GM19035 (cell line): ENCODE measurements at regions not wholly inside any gene's neighbourhood (a gene's known extent, or its start where the extent isn't known, plus 50 kb on each side); places are given as distances from the start of the nearest gene placed in this dataset.
"Not testable (repeated sequence)": the region's sequence is repeated elsewhere in the genome, so short reads cannot be mapped to it uniquely, and the experiment has no call there.

Experiments used
- ATAC-seq: cut with Tn5 transposase; IDR thresholded peaks from one replicate; pipeline ENCODE4 v1.9.1; 2021; ENCODE audit not compliant: unreplicated experiment

DNA sequence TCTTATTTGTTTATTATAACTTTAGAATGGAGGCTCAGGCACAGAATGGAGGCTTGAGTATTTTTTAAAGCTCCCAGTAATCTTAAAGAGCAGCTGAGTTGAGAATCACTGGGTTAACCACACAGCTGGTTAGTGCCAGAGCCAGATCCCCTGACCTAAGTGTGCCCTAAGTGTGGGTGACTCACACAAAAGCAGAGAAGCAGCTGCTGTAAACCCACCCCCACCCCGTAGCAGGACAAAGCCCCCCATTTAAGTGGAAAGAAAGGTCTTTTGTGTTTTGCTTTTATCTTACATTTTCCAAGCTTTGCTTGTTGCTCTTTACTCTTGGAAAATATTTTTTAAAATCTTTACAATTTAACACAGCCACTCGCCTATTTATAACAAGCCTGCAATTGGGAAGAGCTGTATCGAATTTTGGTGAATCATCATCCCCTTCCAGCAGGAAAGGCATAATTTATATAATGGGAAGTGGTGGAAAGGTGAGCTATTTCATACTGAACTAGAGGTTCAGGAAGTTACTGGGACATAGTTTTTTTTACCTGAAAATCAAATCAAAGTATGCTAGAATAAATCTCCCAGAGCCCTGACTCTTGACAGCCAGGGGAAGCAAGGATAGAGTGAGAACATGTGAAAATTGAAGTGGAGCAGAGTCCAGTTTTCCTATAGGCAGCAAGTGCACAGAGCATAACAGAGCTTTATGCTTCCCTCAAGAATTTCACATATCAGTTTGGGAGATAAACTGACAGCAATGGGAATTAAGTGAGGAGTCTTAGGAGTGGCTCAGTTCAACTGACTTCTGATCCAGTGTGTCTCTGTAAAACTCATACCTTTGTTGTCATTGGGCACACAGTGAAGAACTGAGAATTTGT, 405.7 kb downstream of the AASDHPPT start:
- ATAC-seq, result no peak

- no peak for ATAC-seq
Measured at GRCh38 chr11:106491751-106492150, 414.3 kb downstream of the AASDHPPT start.

GRCh38 chr11:106493751-106494150, 416.3 kb downstream of the AASDHPPT start:
- ATAC-seq, result no peak

- ATAC-seq, result no peak
Measured at GRCh38 chr11:106495046-106495445, 417.6 kb downstream of the AASDHPPT start.

GRCh38 chr11:106496677-106497076, 419.2 kb downstream of the AASDHPPT start:
- no peak for ATAC-seq

- ATAC-seq, result no peak
Measured at GRCh38 chr11:106497321-106497720, 419.9 kb downstream of the AASDHPPT start.

DNA sequence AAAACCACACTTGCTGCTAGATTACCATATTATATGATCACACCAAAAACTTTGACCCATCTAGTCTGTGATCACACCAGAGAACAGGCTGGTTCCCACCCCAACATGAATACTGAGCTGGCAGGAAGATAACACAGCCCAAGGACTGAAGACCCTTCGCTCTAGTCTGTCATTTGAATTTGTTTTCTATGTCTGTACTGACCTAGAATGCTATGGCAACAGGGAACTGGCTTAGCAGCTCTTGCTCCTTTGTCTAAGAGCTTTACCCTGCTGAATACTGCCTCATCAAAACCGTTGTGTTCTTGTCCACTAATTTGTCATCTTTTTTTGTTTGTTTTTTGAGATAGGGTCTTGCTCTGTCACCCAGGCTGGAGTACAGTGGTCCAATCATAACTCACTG, 420.4 kb downstream of the AASDHPPT start:
- no peak for ATAC-seq

DNA sequence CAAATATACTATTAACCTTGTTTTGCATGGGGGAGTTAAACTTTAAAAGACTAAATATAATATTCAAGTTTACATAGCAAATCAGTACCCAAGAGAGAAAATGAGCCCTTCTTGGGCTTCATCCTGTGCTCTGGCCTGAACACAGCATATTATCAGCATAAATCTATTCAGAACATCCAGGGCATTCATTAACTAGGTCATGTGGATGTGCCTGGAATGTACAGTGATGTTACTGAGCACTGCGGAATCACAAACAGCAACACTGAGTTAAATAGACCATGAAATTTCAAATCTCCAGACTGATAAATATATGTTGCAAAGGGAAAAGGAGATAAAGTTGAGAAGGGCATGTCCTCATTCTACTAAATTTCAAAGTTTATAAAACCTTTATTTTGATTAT, 426.4 kb downstream of the AASDHPPT start:
- no peak for ATAC-seq

GRCh38 chr11:106507645-106508306, 430.3 kb downstream of the AASDHPPT start:
- ATAC-seq, result no peak

DNA sequence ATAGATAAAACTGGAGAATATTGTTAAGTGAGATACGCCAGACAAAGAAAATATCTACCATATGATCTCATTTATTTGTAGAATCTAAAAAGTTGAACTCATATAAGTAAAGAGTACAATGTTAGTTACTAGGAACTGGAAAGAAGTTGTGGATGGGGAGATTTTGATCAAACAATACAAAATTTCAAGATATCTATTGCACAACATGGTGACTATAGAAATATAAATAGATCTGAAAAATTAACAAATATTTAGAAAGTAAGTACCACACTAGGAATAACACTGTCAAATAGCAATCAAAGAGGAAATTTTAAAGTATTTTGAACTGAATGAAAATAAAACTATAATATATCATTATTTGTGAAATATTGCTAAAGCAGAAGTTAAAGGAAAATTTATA, 437.2 kb downstream of the AASDHPPT start:
- no peak for ATAC-seq

DNA sequence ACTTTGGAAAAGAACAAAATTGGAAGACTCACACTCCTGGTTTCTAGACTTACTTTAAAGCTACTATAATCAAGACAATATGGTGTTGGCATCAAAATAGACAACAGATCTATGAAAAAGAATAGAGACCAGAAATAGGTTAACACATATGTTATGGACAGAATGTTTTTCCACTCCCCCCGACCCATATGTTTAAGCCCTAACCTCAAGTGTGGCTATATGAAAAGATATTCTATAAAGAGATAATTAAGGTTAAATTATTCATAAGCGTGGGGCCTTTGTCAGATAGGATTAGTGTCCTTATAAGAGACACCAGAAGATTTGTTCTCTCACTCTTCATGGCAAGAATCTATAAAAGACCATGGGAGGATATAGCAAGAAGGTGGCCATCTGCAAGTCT, 440.0 kb downstream of the AASDHPPT start:
- no peak for ATAC-seq

DNA sequence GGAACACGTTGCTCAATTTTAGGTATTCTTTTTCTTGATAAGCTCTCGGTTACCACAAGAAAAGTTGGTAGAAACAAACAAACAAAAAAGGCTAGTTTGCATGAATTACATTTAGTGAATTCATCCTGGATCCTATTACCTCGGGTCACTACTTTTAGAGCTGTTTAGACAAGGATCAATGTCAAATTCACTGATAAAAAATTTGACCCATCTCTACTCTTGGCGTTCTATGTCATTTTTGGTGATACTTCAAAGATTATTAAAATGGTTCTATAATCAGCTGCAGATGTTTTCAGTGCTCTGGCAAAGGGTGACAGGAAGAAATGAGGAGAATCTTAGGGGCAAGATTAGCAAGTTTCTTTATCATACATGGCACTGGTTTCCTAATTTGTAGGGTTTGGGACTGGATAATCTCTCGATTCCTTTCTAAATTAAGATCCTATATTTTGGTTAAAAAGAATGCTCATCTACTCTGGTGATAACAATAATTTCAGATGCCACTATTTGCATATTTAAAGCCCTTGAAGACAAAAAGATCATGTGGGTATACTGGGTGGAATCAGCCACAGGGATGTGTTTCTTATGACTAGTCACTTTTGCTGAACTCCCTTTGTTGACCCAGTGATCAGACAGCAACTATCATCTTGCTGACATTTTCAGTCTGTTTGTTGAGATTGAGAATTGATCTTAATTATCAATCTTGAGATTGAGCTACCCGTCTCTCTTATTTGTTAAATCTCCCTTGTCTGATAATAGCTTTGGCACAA, 442.9 kb downstream of the AASDHPPT start:
- no peak for ATAC-seq

DNA sequence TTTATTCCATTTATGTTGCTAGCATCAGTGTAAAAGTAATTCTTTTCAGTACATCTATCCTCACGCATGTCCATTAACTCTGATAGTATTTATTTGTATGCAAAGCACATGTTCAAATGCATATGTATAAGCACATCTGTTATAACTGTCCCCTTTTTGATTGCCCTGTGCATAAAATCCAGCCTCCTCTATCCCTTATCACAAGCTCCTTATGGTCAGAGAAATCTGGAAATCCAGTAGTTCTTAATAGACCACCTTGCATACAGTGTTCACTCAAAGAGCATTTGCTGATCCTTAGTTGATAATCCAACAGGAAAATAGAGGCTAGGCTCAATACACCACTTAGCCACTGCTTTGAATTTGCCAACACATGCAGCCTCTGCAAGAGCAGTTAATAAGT, 443.5 kb downstream of the AASDHPPT start:
- no peak for ATAC-seq

DNA sequence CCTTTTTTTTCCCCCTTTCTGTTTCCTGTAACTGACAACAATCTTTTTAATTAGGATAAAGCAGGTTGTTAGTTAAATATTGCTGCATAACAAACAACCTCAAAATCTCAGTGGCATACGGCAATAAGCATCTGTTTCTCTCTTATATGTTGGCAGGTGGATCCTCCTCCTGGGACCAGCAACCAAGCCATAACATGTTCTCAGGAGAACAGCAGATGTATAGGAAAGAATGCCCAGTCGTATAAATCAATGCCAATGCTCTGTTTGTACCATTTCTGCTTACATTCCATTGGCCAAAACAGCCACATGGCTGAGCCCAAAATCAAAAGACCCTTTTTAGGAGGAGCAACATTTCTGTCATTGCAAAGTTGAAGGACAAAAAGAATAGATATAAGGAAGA, 445.7 kb downstream of the AASDHPPT start:
- no peak for ATAC-seq

- no peak for ATAC-seq
Measured at GRCh38 chr11:106523921-106524320, 446.5 kb downstream of the AASDHPPT start.

DNA sequence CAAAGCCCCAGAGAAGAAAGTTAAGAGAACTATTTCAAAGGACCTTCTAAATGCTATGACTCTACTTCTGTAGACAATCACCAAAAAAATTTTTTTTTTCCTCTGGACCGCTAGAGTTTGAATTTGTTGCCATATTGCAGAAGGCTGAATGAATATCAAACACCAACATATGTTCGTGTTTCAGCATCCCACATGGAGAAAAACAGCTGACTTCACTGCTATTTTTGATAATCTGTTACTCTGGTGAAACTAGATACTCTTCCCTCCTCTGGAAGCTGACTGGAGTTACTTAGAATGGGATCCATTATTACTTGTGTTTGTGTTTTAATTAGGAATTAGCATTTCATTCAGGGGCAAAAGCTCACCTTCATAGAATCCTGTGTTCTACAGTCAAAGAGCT, 447.0 kb downstream of the AASDHPPT start:
- no peak for ATAC-seq

- not testable (repeated sequence) for ATAC-seq
Measured at GRCh38 chr11:106531648-106532047, 454.2 kb downstream of the AASDHPPT start.

GRCh38 chr11:106533046-106533445, 455.6 kb downstream of the AASDHPPT start:
- no peak for ATAC-seq

DNA sequence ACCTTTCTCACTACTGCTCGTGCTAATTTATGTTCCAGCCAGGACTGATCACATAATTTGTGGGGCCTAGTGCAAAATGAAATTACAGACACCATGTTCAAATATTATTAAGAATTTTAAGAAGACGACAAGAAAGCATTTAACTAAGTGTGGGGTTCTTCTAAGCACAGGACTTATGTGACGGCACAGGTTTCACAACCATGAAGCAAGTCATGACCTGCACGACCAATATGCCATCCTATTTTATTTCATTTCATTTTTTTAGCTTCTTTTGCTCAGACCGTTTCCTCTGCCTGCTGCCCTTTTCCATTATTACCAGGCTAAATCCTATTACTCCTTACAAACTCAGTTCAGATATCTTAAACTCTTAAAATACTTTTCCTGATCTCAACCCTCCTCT, 462.5 kb downstream of the AASDHPPT start:
- no peak for ATAC-seq

DNA sequence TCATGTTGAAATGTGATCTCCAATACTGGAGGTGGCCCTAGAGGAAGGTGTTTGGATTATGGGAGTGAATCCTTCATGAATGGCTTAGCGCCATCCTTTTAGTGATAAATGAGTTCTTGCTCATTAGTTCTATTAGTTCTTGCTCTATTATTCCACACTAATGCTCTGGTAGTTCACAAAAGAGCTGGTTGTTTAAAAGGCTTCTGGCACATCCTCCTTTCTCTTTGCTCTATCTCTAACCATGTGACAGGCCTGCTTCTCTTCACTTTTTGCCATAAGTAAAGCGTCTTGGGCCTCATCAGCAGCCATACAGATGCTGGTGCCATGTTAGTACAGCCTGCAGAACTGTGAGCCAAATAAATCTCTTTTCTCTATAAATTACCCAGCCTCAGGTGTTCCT, 469.9 kb downstream of the GUCY1A2 start:
- no peak for ATAC-seq

- no peak for ATAC-seq
Measured at GRCh38 chr11:106551744-106552673, 466.3 kb downstream of the GUCY1A2 start.
